GM21619 (cell line): ENCODE measurements at regions not wholly inside any gene's neighbourhood (a gene's known extent, or its start where the extent isn't known, plus 50 kb on each side); places are given as distances from the start of the nearest gene placed in this dataset.
"Not testable (repeated sequence)": the region's sequence is repeated elsewhere in the genome, so short reads cannot be mapped to it uniquely, and the experiment has no call there.

Source experiments
- ATAC-seq: cut with Tn5 transposase; IDR thresholded peaks from one replicate; pipeline ENCODE4 v1.9.1; 2021; ENCODE audit not compliant: unreplicated experiment

- ATAC-seq, result no peak
These were observed 82.5 kb upstream of the SERPINE2 start for GRCh38 chr2:224121406-224122067.

DNA sequence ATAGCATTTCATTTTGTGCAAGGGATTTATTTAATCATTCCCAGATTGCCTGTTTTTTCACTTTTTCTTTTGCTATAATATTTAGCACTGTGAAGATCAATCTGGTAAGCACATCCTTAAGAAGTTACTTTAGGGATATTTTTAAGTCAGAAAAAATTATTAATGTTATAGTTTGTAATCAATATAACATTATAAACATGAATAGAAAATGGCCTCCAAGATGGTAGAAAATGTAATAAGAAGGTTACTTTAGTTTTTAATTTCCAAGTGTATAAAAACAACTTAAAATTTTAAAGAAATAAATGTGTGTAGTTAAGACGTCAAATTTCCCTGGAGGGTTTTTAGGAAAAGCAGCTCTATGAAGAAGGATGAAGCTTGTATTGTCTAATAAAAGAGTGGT lies 81.9 kb upstream of the SERPINE2 start:
- ATAC-seq, result no peak

DNA sequence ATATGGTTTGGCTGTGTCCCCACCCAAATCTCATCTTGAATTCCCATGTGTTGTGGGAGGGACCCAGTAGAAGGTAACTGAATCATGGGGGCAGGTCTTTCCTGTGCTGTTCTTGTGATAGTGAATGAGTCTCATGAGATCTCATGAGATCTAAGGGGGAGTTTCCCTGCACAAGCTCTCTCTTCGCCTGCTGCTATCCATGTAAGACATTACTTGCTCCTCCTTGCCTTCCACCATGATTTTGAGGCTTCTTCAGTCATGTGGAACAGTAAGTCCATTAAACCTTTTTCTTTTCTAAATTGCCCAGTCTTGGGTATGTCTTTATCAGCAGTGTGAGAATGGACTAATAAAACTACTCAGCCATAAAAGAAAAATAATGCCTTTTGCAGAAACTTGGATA lies 80.8 kb upstream of the SERPINE2 start:
- ATAC-seq, result not testable (repeated sequence)

DNA sequence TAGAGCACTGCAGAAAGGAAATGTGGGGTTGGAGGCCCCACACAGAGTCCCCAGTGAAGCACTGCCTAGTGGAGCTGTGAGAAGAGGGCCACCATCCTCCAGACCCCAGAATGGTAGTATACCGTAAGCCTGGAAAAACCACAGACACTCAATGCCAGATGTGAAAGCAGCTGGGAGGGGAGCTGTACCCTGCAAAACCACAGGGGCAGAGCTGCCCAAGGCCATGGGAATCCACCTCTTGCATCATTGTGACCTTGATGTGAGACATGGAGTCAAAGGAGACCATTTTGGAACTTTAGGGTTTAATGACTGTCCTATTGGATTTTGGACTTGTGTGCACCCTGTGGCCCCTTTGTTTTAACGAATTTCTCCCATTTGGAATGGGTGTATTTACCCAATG lies 75.3 kb upstream of the SERPINE2 start:
- ATAC-seq, result no peak

- ATAC-seq, result not testable (repeated sequence)
These were observed 74.8 kb upstream of the SERPINE2 start for GRCh38 chr2:224113930-224114329.

DNA sequence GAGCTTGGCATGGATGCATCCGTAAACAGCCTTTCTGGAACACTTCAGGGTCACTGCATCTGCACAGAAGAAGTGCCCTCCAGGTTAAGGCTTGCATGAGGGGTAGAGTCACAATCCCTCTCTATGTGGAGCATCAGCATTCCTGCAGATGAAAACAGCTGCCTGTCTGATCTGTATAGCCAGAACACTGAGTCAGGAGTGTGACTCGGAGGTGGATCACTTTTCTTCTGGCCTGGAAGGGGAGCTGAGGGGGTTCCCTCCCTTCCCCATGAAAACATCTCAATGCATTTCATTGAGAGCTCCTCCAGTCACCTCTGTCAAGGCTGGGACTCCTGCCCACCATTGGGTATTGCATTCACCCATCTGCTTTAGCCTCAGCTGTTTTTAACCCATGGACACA lies 72.5 kb upstream of the SERPINE2 start:
- ATAC-seq, result no peak

DNA sequence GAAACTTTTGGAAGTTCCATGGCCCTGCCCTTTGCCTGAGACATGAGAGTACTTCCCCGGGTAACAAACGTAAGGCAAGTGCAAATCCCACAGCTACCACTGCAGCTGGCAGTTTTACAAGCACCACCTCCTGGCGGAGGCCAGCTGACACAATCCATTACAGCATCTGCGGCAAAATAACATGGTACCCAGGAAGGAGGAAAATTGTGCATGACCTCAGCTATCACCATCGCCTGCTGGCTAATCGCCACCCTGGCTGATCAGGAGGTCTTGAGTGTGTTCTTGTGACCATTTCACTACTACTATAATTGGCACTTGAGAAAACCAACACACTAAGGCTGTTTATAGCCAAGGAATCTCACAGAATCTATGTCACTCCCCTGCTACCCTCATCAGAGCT lies 71.7 kb upstream of the SERPINE2 start:
- ATAC-seq, result no peak

GRCh38 chr2:224109751-224110150 lies 70.7 kb upstream of the SERPINE2 start:
- no peak for ATAC-seq

DNA sequence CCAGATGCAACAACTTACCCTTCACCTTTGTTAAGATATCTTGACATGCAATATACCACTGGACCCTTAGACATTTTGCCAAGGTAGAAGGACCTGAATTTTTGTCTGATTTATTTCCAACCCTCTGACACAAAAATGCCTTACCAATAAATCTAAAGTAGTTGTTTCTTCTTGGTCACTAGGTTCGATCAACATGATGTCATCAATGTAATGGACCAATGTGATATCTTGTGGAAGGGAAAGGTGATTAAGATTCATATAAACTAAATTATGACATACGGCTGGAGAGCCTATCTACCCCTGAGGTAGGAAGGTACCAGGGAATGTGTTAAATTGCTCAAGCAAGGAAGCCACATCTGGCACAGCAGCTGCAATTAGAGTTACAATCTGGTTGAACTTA lies 67.7 kb upstream of the SERPINE2 start:
- ATAC-seq, result no peak

- no peak for ATAC-seq
These were observed 65.7 kb upstream of the SERPINE2 start for GRCh38 chr2:224104668-224105386.

- ATAC-seq, result no peak
These were observed 64.6 kb upstream of the SERPINE2 start for GRCh38 chr2:224103651-224104050.

GRCh38 chr2:224102991-224103390 lies 63.9 kb upstream of the SERPINE2 start:
- no peak for ATAC-seq

DNA sequence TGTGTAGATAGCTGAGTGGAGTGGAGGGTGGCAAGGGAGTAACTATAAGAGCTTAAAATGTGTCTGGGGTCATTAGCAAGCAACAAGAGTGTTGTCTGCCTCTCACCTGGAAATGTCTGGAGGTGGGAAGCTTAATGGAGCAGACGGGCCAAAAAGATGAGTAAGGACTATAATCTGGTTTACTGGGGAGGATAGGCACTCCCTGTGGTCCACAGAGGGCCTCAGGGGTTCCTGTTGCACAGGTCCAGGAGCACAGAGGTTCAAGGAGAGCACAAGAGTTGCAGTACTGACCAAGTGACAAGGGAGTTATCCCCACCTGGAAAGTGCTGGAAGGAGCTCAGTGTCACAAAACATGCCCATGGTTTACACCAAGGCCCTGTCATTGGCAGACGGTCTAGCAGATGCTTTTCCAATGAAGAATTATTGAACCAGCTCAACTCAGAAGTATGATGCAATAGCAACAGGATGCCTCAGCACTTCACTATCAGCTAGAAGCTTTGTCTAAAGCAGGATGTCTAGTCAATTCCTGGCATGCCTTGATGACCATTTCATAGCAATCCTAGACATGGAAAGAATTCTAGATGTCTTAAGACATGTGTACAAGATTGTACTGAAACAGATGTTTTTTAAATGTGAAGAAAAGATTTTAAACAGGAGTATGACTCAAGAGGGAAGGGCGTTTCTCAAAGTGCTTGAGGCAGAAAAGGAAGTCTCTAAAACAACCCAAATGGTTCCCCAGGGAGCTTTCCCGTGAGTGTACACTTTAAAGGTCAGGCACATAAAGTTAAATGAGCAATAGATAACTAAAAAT lies 62.9 kb upstream of the SERPINE2 start:
- no peak for ATAC-seq

GRCh38 chr2:224099861-224100643 lies 61.0 kb upstream of the SERPINE2 start:
- no peak for ATAC-seq

GRCh38 chr2:224098481-224099230 lies 59.6 kb upstream of the SERPINE2 start:
- ATAC-seq, result no peak

DNA sequence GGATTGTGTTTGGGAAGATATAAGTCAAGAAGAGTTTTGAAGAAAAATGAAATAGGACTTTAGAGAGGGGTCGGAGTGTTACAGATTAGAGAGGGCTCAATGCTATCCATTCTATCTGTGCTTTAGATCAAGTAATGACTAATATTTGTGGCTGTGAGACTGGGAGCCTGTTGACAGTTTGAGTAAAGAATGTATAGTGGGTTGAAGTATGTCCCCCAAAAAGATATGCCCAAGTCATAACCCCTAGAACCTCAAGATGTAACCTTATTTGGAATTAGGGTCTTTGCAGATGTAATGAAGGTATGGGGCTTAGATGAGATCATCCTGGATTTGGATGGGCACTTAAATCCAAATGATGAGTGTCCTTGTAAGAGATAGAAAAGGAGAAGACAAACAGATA lies 55.3 kb upstream of the SERPINE2 start:
- ATAC-seq, result no peak

GRCh38 chr2:224091671-224092070 lies 52.6 kb upstream of the SERPINE2 start:
- ATAC-seq, result not testable (repeated sequence)

GRCh38 chr2:224089606-224090005 lies 50.5 kb upstream of the SERPINE2 start:
- ATAC-seq, result not testable (repeated sequence)
